Fibroblast of upper back skin (primary cell): ENCODE measurements at regions not wholly inside any gene's neighbourhood (a gene's known extent, or its start where the extent isn't known, plus 50 kb on each side); places are given as distances from the start of the nearest gene placed in this dataset.
A peak's percentile ranks its signal among the peaks of the same experiment; 100 is the strongest.
"Not testable (repeated sequence)": the region's sequence is repeated elsewhere in the genome, so short reads cannot be mapped to it uniquely, and the experiment has no call there.

ENCODE experiments used
- DNase-seq: peaks from one replicate; pipeline ENCODE4 v3.0.0-alpha.2; 2013

GRCh38 chrX:123788193-123788592 is 55.3 kb upstream of the THOC2 start:
- DNase-seq: not testable (repeated sequence)

- DNase-seq: no peak
These were observed 55.9 kb upstream of the THOC2 start for GRCh38 chrX:123788744-123789143.

GRCh38 chrX:123797543-123798447 is 62.1 kb upstream of the XIAP start:
- peak; percentile 18 for DNase-seq

GRCh38 chrX:123798706-123799430 is 61.0 kb upstream of the XIAP start:
- not testable (repeated sequence) for DNase-seq

GRCh38 chrX:123801901-123802300 is 58.0 kb upstream of the XIAP start:
- no peak for DNase-seq

GRCh38 chrX:123803331-123803983 is 56.4 kb upstream of the XIAP start:
- DNase-seq: peak; percentile 52

GRCh38 chrX:123803984-123804365 is 55.9 kb upstream of the XIAP start:
- DNase-seq: not testable (repeated sequence)

GRCh38 chrX:123807835-123808416 is 51.9 kb upstream of the XIAP start:
- peak; percentile 62 for DNase-seq

- no peak for DNase-seq
These were observed 49.9 kb upstream of the XIAP start for GRCh38 chrX:123809854-123810375.
